ENCODE measurements at regions not wholly inside any gene's neighbourhood (a gene's known extent, or its start where the extent isn't known, plus 50 kb on each side); places are given as distances from the start of the nearest gene placed in this dataset.

- ChIA-PET POLR2A (no interaction called here), CTCF (no interaction called here)
- Histone ChIP-seq H3K79me2 (ENCODE audit: insufficient read depth) (no peaks in the 10 kb centered on the region), H2AFZ (ENCODE audit: low read depth) (no peak overlapping the region), H3K9ac (no peak overlapping the region), H4K20me1 (ENCODE audit: insufficient read depth) (no peaks in the 10 kb centered on the region), H3K27ac (ENCODE audit: low read depth in 2 of 2, low read length in 1 of 2) (no peak overlapping the region), H3K4me3 (ENCODE audit: low read depth in 2 of 2, low read length in 1 of 2) (no peak overlapping the region), H3K9me2 (no peaks in the 10 kb centered on the region), H3K27me3 (ENCODE audit: insufficient read depth) (no peaks in the 10 kb centered on the region), H3K9me3 (no peaks in the 10 kb centered on the region), H3K36me3 (replicated peaks in 1 of 2; ENCODE audit: control insufficient read depth in 1 of 2, insufficient read depth in 2 of 2, low read length in 1 of 2) (no peaks in the 10 kb centered on the region), H3K4me1 (ENCODE audit: control insufficient read depth in 1 of 2, insufficient read depth in 2 of 2, low read depth in 1 of 2, low read length in 1 of 2) (no peaks in the 10 kb centered on the region), H3F3A (replicated peaks; ENCODE audit: insufficient read depth) (no peaks in the 10 kb centered on the region), H3K4me2 (no peak overlapping the region)
- no peak for TF ChIP-seq JUND (IDR thresholded peaks at IDR 0.05)
- no peak for TF ChIP-seq TAF1 (IDR thresholded peaks at IDR 0.05; ENCODE audit: borderline replicate concordance, low read depth, low read length)
- no peak for TF ChIP-seq SIN3A (IDR thresholded peaks at IDR 0.05; ENCODE audit: borderline replicate concordance, low read depth, low read length)
- TF ChIP-seq RXRA (IDR thresholded peaks at IDR 0.05; ENCODE audit: borderline replicate concordance, low read depth): no peak
- no peak for TF ChIP-seq CHD2 (IDR thresholded peaks at IDR 0.05; ENCODE audit: low read length, partially characterized antibody)
- TF ChIP-seq CTCF (IDR thresholded peaks at IDR 0.05): no peak
- TF ChIP-seq IRF3 (IDR thresholded peaks at IDR 0.05; ENCODE audit: low read depth, low read length): no peak
- TF ChIP-seq USF2 (IDR thresholded peaks at IDR 0.05; ENCODE audit: borderline replicate concordance, low read depth, low read length): no peak
- no peak for TF ChIP-seq MXI1 (IDR thresholded peaks at IDR 0.05; ENCODE audit: low read depth, low read length)
- TF ChIP-seq SMC3 (IDR thresholded peaks at IDR 0.05; ENCODE audit: low read depth, low read length): no peak
- TF ChIP-seq NRF1 (IDR thresholded peaks at IDR 0.05; ENCODE audit: low read depth, low read length): no peak
- no peak for TF ChIP-seq RCOR1 (IDR thresholded peaks at IDR 0.05; ENCODE audit: low read length)
- TF ChIP-seq POLR2AphosphoS5 (IDR thresholded peaks at IDR 0.05; ENCODE audit: low read depth, low read length): no peak
- no peak for TF ChIP-seq REST (IDR thresholded peaks at IDR 0.05; ENCODE audit: low read depth, low read length)
- no peak for TF ChIP-seq EZH2phosphoT487 (IDR thresholded peaks at IDR 0.05; ENCODE audit: borderline replicate concordance, low read depth)
- WGBS (ENCODE audit: low lambda C conversion rate): 0% methylated on average over 1 of the region's 4 CpGs
- DNase-seq: no peak
Observed at GRCh38 chr2:183390109-183390508, 265.9 kb downstream of the NUP35 start.

Data from SK-N-SH (cell line).